CD4-positive, alpha-beta T cell treated with Interleukin-6 for 4 hours (primary cell): ENCODE measurements at regions not wholly inside any gene's neighbourhood (a gene's known extent, or its start where the extent isn't known, plus 50 kb on each side); places are given as distances from the start of the nearest gene placed in this dataset.
"Not testable (repeated sequence)": the region's sequence is repeated elsewhere in the genome, so short reads cannot be mapped to it uniquely, and the experiment has no call there.

ENCODE experiments used
- DNase-seq: peaks from one replicate; pipeline ENCODE4 v3.0.0-alpha.2; 2020; ENCODE audit warnings: mixed read lengths

DNA sequence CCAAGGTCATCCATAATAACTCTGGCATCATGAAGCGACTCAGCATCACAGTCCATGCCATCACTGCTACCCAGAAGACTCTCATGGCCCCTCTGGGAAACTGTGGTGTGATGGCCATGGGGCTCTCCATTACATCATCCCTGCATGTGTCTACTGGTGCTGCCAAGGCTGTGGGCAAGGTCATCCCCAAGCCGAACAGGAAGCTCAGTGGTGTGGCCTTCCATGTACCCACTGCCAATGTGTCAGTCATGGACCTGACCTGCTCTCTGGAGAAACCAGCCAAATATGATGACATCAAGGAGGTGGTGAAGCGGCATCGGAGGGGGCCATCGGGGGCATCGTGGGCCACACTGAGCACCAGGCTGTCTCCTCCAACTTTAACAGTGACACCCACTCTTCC, 65.1 kb upstream of the ARHGAP29 start:
- DNase-seq = no peak

DNA sequence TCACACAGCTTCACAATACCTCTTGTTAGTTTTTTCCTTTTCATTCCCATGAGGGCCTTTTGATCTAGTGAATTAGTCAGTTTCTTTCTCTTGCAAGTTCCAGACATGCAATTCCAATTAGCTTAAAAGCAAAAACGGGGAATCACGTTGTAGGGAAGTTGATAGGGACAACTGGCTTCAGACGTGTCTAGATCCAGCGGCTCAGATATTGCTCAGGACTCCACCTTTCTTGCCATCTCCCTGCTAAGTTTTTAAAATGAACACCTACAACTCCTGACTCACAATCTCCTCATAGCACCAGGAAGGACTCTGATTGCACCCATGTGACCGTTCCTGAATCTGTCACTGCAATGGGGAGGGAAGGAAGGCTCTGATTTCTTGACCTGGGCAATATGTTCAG, 63.8 kb upstream of the ARHGAP29 start:
- no peak for DNase-seq

DNA sequence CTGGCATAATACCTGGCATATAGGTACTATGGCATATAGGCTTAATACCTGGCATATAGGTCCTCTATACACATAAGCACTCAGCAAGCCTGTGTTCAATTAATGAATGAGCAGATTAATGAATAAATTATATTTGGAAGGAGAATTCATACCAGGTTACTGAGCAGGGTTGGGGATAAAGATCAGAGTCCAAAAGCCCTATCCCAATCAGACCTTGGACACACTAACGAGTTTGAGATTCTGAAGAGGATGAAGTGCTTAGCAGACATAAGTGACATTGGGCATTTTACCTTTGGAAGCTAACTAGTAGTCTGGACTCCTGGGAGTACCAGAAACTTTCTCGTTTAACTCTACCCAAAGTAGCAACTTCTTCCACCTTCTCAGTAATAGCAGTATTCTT, 63.3 kb upstream of the ARHGAP29 start:
- DNase-seq = no peak

DNA sequence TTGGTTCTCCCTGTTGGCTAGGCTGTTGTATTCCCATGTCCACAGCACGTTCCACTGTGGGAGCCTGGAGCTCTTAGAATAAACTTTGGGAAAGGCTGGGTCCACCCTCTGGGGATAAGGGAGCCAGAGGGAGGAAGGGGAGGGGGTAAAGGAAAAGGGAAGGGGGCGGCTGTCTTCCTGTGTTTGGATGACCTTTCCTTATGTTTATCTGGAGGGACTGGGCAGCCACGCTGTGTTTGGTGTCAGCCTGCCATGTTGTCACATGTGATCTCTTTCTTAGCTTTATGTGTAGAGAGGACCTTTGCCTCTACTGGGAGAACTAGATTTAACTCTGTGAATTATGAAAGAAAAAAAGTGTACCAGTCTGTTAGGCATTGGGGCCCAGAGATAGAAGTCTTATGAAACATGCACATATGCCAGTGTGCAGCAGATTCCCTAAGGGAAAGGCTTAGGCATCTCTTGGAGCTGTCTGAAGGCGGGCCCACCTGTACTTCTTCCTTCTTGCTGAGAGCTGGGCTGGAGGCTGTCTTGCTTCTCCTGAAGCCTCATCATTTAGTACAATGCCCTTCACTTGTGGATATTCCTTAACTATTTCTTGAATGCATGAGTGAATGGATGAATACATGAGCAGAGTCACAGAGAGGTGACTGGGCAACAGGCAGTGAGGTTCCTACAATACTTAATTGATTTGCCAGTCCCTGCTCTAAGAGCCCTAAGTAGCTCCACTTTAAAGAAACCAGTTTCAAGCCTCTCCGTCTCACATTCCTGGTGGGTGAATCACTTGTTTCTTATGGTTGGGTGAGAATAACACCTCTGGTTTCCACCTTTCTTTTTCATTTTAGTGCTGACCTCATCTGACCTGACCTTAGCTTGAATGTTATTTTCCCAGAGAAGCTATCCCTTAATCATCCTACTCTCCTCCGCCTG, 62.5 kb upstream of the ARHGAP29 start:
- no peak for DNase-seq

DNA sequence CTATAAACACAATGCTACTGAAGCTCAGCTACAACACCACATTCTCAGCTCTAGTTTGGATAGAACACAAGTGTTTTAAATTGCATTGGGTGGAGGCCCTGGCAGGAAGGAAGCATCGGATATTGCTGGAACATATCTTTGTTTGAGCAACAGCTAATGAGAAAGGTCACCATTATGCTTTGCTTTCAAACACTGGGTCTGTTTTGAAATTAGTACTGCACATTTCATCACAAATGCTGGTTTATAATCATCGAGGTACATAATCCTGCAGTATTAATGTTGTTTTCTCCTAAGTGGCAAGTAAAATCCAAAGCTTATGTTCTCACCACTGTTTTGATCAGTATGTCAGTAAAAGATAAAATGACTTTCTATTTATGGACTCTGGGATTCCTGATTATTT, 61.5 kb upstream of the ARHGAP29 start:
- DNase-seq = no peak

DNA sequence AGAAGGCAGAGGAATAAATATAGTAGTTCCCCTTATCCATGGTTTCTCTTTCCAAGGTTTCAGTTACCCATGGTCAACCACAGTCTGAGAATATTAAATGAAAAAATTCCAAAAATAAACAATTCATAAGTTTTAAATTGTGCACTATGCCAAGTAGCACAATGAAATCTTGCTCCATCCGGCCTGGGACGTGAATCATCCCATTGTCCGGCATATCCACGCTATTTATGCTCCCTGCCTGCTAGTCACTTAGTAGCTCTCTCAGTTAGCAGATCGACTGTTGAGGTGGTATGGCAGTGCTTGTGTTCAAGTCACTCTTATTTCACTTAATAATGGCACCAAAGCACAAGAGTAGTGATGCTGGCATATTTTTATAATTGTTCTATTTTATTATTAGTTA, 58.6 kb upstream of the ARHGAP29 start:
- no peak for DNase-seq

DNA sequence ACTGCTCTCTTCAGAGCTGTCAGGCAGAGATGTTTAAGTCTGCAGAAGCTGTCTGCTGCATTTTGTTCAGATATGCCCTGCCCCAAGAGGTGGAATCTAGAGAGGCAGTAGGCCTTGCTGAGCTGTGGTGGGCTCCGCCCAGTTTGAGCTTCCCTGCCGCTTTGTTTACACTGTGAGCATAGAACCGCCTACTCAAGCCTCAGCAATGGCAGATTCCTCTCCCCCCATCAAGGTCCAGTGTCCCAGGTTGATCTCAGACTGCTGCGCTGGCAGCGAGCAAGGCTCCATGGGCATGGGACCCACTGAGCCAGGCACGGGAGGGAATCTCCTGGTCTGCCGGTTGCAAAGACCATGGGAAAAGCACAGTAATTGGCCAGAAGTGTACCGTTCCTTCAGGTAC, 55.6 kb upstream of the ARHGAP29 start:
- DNase-seq = not testable (repeated sequence)

DNA sequence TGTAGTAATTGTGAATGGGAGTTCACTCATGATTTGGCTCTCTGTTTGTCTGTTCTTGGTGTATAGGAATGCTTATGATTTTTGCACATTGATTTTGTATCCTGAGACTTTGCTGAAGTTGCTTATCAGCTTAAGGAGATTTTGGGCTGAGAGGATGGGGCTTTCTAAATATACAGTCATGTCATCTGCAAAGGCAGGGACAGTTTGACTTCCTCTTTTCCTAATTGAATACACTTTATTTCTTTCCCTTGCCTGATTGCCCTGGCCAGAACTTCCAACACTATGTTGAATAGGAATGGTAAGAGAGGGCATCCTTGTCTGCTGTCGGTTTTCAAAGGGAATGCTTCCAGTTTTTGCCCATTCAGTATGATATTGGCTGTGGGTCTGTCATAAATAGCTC, 51.9 kb upstream of the ARHGAP29 start:
- not testable (repeated sequence) for DNase-seq
